ENCODE measurements at regions not wholly inside any gene's neighbourhood (a gene's known extent, or its start where the extent isn't known, plus 50 kb on each side); places are given as distances from the start of the nearest gene placed in this dataset.

GRCh38 chr4:17164666-17165065 lies 266.2 kb upstream of the LDB2 start:
- ATAC-seq (no peak), DNase-seq (ENCODE audit: low spot score in 2 of 2) (no peak)
- Mint-ChIP-seq H3K9me3 (peaks cover 13% of the 10 kb centered on the region), H3K4me3 (no peak overlapping the region), H3K4me1 (no peaks in the 10 kb centered on the region), H3K27ac (no peak overlapping the region), H3K36me3 (no peaks in the 10 kb centered on the region)

- H3K4me3 Mint-ChIP-seq, result no peak overlapping the region
Measured at GRCh38 chr4:17163156-17163771, 264.8 kb upstream of the LDB2 start.

GRCh38 chr4:17157304-17157703 lies 258.9 kb upstream of the LDB2 start:
- H3K4me1 Mint-ChIP-seq, result no peaks in the 10 kb centered on the region
- no peak for DNase-seq (ENCODE audit: low spot score in 2 of 2)
- H3K27ac Mint-ChIP-seq, result no peak overlapping the region
- no peaks in the 10 kb centered on the region for H3K36me3 Mint-ChIP-seq
- H3K9me3 Mint-ChIP-seq, result peaks cover 5% of the 10 kb centered on the region
- H3K4me3 Mint-ChIP-seq, result no peak overlapping the region
- no peak for ATAC-seq

More at GRCh38 chr4:17163156-17163771, 264.8 kb upstream of the LDB2 start:
- Mint-ChIP-seq H3K9me3 (peaks cover 13% of the 10 kb centered on the region), H3K27ac (no peak overlapping the region), H3K36me3 (no peaks in the 10 kb centered on the region), H3K4me1 (no peaks in the 10 kb centered on the region)
- no peak for DNase-seq (ENCODE audit: low spot score in 2 of 2)
- ATAC-seq, result no peak

GRCh38 chr4:17155486-17155885 lies 257.0 kb upstream of the LDB2 start:
- DNase-seq (ENCODE audit: low spot score in 2 of 2) (no peak), ATAC-seq (no peak)
- Mint-ChIP-seq H3K36me3 (no peaks in the 10 kb centered on the region), H3K9me3 (peaks cover under 1% of the 10 kb centered on the region), H3K4me1 (no peaks in the 10 kb centered on the region), H3K4me3 (no peak overlapping the region), H3K27ac (no peak overlapping the region)

- Mint-ChIP-seq H3K9me3 (no peaks in the 10 kb centered on the region), H3K4me3 (no peak overlapping the region), H3K4me1 (no peaks in the 10 kb centered on the region), H3K36me3 (no peaks in the 10 kb centered on the region), H3K27ac (no peak overlapping the region)
- ATAC-seq, result no peak
- DNase-seq (ENCODE audit: low spot score in 2 of 2), result no peak
Measured at GRCh38 chr4:17153572-17153971, 255.1 kb upstream of the LDB2 start.

- Mint-ChIP-seq H3K9me3 (no peaks in the 10 kb centered on the region), H3K4me1 (no peaks in the 10 kb centered on the region), H3K4me3 (no peak overlapping the region), H3K27ac (no peak overlapping the region), H3K36me3 (no peaks in the 10 kb centered on the region)
- no peak for DNase-seq (ENCODE audit: low spot score in 2 of 2)
- no peak for ATAC-seq
Measured at GRCh38 chr4:17152941-17153540, 254.6 kb upstream of the LDB2 start.

GRCh38 chr4:17142232-17142711 lies 243.8 kb upstream of the LDB2 start:
- no peaks in the 10 kb centered on the region for H3K36me3 Mint-ChIP-seq
- H3K4me1 Mint-ChIP-seq, result no peaks in the 10 kb centered on the region
- H3K4me3 Mint-ChIP-seq, result no peak overlapping the region
- peaks cover 17% of the 10 kb centered on the region for H3K9me3 Mint-ChIP-seq
- ATAC-seq, result no peak
- no peak for DNase-seq (ENCODE audit: low spot score in 2 of 2)
- no peak overlapping the region for H3K27ac Mint-ChIP-seq

GRCh38 chr4:17138847-17139246 lies 240.4 kb upstream of the LDB2 start:
- no peak for ATAC-seq
- Mint-ChIP-seq H3K27ac (no peak overlapping the region), H3K4me1 (no peaks in the 10 kb centered on the region), H3K4me3 (no peak overlapping the region), H3K9me3 (peaks cover 17% of the 10 kb centered on the region), H3K36me3 (no peaks in the 10 kb centered on the region)
- no peak for DNase-seq (ENCODE audit: low spot score in 2 of 2)

GRCh38 chr4:17134565-17134964 lies 236.1 kb upstream of the LDB2 start:
- Mint-ChIP-seq H3K4me3 (no peak overlapping the region), H3K27ac (no peak overlapping the region)

GRCh38 chr4:17134100-17134499 lies 235.7 kb upstream of the LDB2 start:
- H3K9me3 Mint-ChIP-seq, result peaks cover 7% of the 10 kb centered on the region
- no peak for ATAC-seq

More at GRCh38 chr4:17134565-17134964, 236.1 kb upstream of the LDB2 start:
- peaks cover 7% of the 10 kb centered on the region for H3K9me3 Mint-ChIP-seq
- DNase-seq (ENCODE audit: low spot score in 2 of 2) (no peak), ATAC-seq (no peak)
- no peaks in the 10 kb centered on the region for H3K36me3 Mint-ChIP-seq
- no peaks in the 10 kb centered on the region for H3K4me1 Mint-ChIP-seq

GRCh38 chr4:17132226-17132625 lies 233.8 kb upstream of the LDB2 start:
- ATAC-seq (no peak), DNase-seq (ENCODE audit: low spot score in 2 of 2) (no peak)

More at GRCh38 chr4:17134100-17134499, 235.7 kb upstream of the LDB2 start:
- no peak overlapping the region for H3K4me3 Mint-ChIP-seq
- no peak for DNase-seq (ENCODE audit: low spot score in 2 of 2)
- H3K36me3 Mint-ChIP-seq, result no peaks in the 10 kb centered on the region
- H3K4me1 Mint-ChIP-seq, result no peaks in the 10 kb centered on the region
- H3K27ac Mint-ChIP-seq, result no peak overlapping the region

GRCh38 chr4:17128268-17128667 lies 229.8 kb upstream of the LDB2 start:
- Mint-ChIP-seq H3K4me3 (no peak overlapping the region), H3K9me3 (peaks cover 3% of the 10 kb centered on the region), H3K36me3 (no peaks in the 10 kb centered on the region), H3K4me1 (no peaks in the 10 kb centered on the region), H3K27ac (no peak overlapping the region)
- no peak for DNase-seq (ENCODE audit: low spot score in 2 of 2)
- ATAC-seq, result no peak

More at GRCh38 chr4:17132226-17132625, 233.8 kb upstream of the LDB2 start:
- Mint-ChIP-seq H3K4me1 (no peaks in the 10 kb centered on the region), H3K9me3 (peaks cover 3% of the 10 kb centered on the region), H3K36me3 (no peaks in the 10 kb centered on the region), H3K4me3 (no peak overlapping the region), H3K27ac (no peak overlapping the region)

GRCh38 chr4:17126321-17126966 lies 228.0 kb upstream of the LDB2 start:
- Mint-ChIP-seq H3K4me3 (no peak overlapping the region), H3K9me3 (no peaks in the 10 kb centered on the region), H3K4me1 (no peaks in the 10 kb centered on the region), H3K27ac (no peak overlapping the region), H3K36me3 (no peaks in the 10 kb centered on the region)
- DNase-seq (ENCODE audit: low spot score in 2 of 2) (no peak), ATAC-seq (no peak)

GRCh38 chr4:17124767-17125166 lies 226.3 kb upstream of the LDB2 start:
- Mint-ChIP-seq H3K27ac (no peak overlapping the region), H3K36me3 (no peaks in the 10 kb centered on the region), H3K9me3 (no peaks in the 10 kb centered on the region), H3K4me1 (no peaks in the 10 kb centered on the region), H3K4me3 (no peak overlapping the region)
- DNase-seq (ENCODE audit: low spot score in 2 of 2), result no peak
- no peak for ATAC-seq

- Mint-ChIP-seq H3K36me3 (no peaks in the 10 kb centered on the region), H3K27ac (no peak overlapping the region), H3K4me3 (no peak overlapping the region), H3K4me1 (no peaks in the 10 kb centered on the region), H3K9me3 (no peaks in the 10 kb centered on the region)
- ATAC-seq (no peak), DNase-seq (ENCODE audit: low spot score in 2 of 2) (no peak)
Measured at GRCh38 chr4:17120761-17121160, 222.3 kb upstream of the LDB2 start.

- H3K36me3 Mint-ChIP-seq, result no peaks in the 10 kb centered on the region
- H3K27ac Mint-ChIP-seq, result no peak overlapping the region
- no peaks in the 10 kb centered on the region for H3K4me1 Mint-ChIP-seq
- no peak for DNase-seq (ENCODE audit: low spot score in 2 of 2)
- no peak for ATAC-seq
- no peak overlapping the region for H3K4me3 Mint-ChIP-seq
- no peaks in the 10 kb centered on the region for H3K9me3 Mint-ChIP-seq
Measured at GRCh38 chr4:17117746-17118145, 219.3 kb upstream of the LDB2 start.

All from stimulated activated effector memory CD8-positive, alpha-beta T cell treated with anti-CD3 and anti-CD28 coated beads, Interleukin-12 subunit alpha, Interleukin-12 subunit beta, amount 100 ng/mL, for 72 hours (primary cell).